SK-N-MC (cell line): ENCODE measurements at regions not wholly inside any gene's neighbourhood (a gene's known extent, or its start where the extent isn't known, plus 50 kb on each side); places are given as distances from the start of the nearest gene placed in this dataset.

Source experiments
- EZH2 ChIP-seq: fragments of 200-600 bp; sonication (generic); IDR thresholded peaks from one replicate; pipeline ENCODE4 v1.6.1; 2017; ENCODE audit warnings: antibody characterized with exemption
- FOXP2 ChIP-seq: optimal IDR thresholded peaks from 2 replicates; pipeline ENCODE3; 2011; ENCODE audit warnings: mild to moderate bottlenecking, moderate library complexity; ENCODE audit not compliant: insufficient read depth; ENCODE audit errors: extremely low read length, control extremely low read depth
- POLR2AphosphoS5 ChIP-seq: IDR thresholded peaks from 2 replicates; pipeline ENCODE4 v1.6.1; 2012; ENCODE audit warnings: mild to moderate bottlenecking, low read depth, low read length, borderline replicate concordance

DNA sequence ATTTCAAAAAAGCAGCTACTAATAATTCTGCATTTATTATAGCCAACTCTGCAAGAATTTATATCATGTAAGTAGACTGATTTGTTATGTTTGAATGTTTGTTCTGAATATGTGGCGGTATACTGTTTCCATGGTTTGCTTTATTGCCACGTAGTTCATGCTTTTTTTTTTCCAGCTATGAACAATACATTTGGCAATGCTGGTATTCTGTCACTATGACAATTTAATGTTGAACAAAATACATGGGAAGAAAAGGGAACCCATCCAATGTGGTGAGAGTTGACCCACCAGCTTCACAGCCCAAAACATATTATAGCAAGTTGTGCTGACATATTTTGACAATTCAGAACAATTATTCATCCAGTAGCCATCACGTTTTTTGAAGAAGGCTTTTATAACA is 145.6 kb downstream of the CCDC71L start:
- no peak for TF ChIP-seq EZH2
- TF ChIP-seq POLR2AphosphoS5 = no peak
- no peak for TF ChIP-seq FOXP2
